H1 (cell line): ENCODE measurements at regions not wholly inside any gene's neighbourhood (a gene's known extent, or its start where the extent isn't known, plus 50 kb on each side); places are given as distances from the start of the nearest gene placed in this dataset.

Experiments
- CTCF ChIP-seq, 3 experiments: IDR thresholded peaks; 1 replicate in 2 of 3; 2 replicates in 1 of 3; pipeline versions ENCODE4 v1.5.1 to v1.6.1; 2011; ENCODE audit warnings: low read length in 3 of 3, mild to moderate bottlenecking in 3 of 3, inconsistent platforms in 2 of 3, low read depth in 1 of 3, moderate library complexity in 1 of 3; ENCODE audit not compliant: insufficient read depth in 1 of 3; ENCODE audit errors: control extremely low read depth in 1 of 3
- JUN ChIP-seq: IDR thresholded peaks from 2 replicates; pipeline ENCODE4 v1.6.1; 2011; ENCODE audit warnings: low read depth, mild to moderate bottlenecking, improper control_type of control experiment, low read length
- SP1 ChIP-seq: IDR thresholded peaks from 2 replicates; pipeline ENCODE4 v1.6.1; 2011; ENCODE audit warnings: low read depth, low read length

DNA sequence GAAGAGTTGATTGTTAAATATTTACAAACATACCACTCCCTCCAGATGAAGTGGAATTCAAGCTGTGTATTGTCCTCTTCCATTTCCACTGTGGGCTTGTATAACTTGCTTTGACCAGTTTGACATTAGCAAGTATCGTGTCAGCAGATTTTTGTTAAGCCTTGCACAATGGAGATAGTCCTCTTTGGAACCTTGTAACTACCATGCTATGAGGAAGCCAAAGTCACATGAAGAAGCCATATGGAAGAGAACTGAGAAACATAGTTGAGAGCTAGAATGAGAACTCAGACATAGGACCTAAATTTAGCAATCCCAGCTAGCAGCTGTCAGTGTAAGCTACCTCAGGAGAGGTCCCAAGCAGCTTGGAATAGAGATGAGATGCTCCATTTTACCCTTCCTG, 889.2 kb downstream of the PDCD6IP start:
- TF ChIP-seq CTCF (IDR thresholded peaks at IDR 0.05; ENCODE audit: control extremely low read depth in 1 of 3, insufficient read depth in 1 of 3, low read depth in 1 of 3, low read length in 3 of 3) (no peak), JUN (no peak), SP1 (no peak)
